ENCODE measurements at regions not wholly inside any gene's neighbourhood (a gene's known extent, or its start where the extent isn't known, plus 50 kb on each side); places are given as distances from the start of the nearest gene placed in this dataset.

- no peaks in the 10 kb centered on the region for H3K9me3 ChIP-seq (ENCODE audit: control insufficient read depth, insufficient read depth, low read depth, low read length)
- no peak overlapping the region for H3K27ac ChIP-seq (ENCODE audit: low read length)
- CTCF ChIA-PET: no interaction called here
- in situ Hi-C loops (cut with HindIII; ENCODE audit: low pct_unique_long_range_greater_than_20kb, low sequenced_read_pairs): no loop called here
- no peak overlapping the region for H3K4me3 ChIP-seq (ENCODE audit: low read depth in 2 of 2, low read length in 2 of 2)
- intact Hi-C loops (cut with micrococcal nuclease; ENCODE audit: unreplicated experiment): no loop called here
- H3K4me1 ChIP-seq (ENCODE audit: control insufficient read depth, insufficient read depth, low read length): no peaks in the 10 kb centered on the region
- BruUV-seq (replicated peaks): no TSS peak
- no peaks in the 10 kb centered on the region for H3K36me3 ChIP-seq (ENCODE audit: control insufficient read depth, insufficient read depth, low read length)
- no peaks in the 10 kb centered on the region for H3K27me3 ChIP-seq (ENCODE audit: control insufficient read depth, insufficient read depth, low read length)
- POLR2A ChIA-PET: no interaction called here
- ATAC-seq (no peak), DNase-seq (ENCODE audit: low read depth, low spot score) (no peak)
- TF ChIP-seq REST (IDR thresholded peaks at IDR 0.05; ENCODE audit: insufficient read depth in 1 of 2, low read depth in 2 of 2, low read length in 1 of 2) (no peak), SIN3A (IDR thresholded peaks at IDR 0.05; ENCODE audit: borderline replicate concordance, insufficient read depth, low read depth, low read length) (no peak), CTCF (IDR thresholded peaks at IDR 0.05) (no peak), POLR2AphosphoS5 (IDR thresholded peaks at IDR 0.05; ENCODE audit: low read depth, low read length) (no peak), TCF7L2 (IDR thresholded peaks at IDR 0.05; ENCODE audit: low read depth, low read length) (no peak)
Observed at GRCh38 chr1:59212706-59213105, 84.2 kb upstream of the FGGY start.

- H3K9me3 ChIP-seq (ENCODE audit: control insufficient read depth, insufficient read depth, low read depth, low read length): no peaks in the 10 kb centered on the region
- POLR2A ChIA-PET: no interaction called here
- no peaks in the 10 kb centered on the region for H3K27me3 ChIP-seq (ENCODE audit: control insufficient read depth, insufficient read depth, low read length)
- no peaks in the 10 kb centered on the region for H3K36me3 ChIP-seq (ENCODE audit: control insufficient read depth, insufficient read depth, low read length)
- CTCF ChIA-PET: no interaction called here
- ATAC-seq: no peak
- H3K27ac ChIP-seq (ENCODE audit: low read length): no peak overlapping the region
- no TSS peak for BruUV-seq (replicated peaks)
- in situ Hi-C loops (cut with HindIII; ENCODE audit: low pct_unique_long_range_greater_than_20kb, low sequenced_read_pairs): no loop called here
- TF ChIP-seq TCF7L2 (IDR thresholded peaks at IDR 0.05; ENCODE audit: low read depth, low read length) (no peak), POLR2AphosphoS5 (IDR thresholded peaks at IDR 0.05; ENCODE audit: low read depth, low read length) (no peak), SIN3A (IDR thresholded peaks at IDR 0.05; ENCODE audit: borderline replicate concordance, insufficient read depth, low read depth, low read length) (no peak), REST (IDR thresholded peaks at IDR 0.05; ENCODE audit: insufficient read depth in 1 of 2, low read depth in 2 of 2, low read length in 1 of 2) (no peak), CTCF (IDR thresholded peaks at IDR 0.05) (no peak)
- no peaks in the 10 kb centered on the region for H3K4me1 ChIP-seq (ENCODE audit: control insufficient read depth, insufficient read depth, low read length)
- H3K4me3 ChIP-seq (ENCODE audit: low read depth in 2 of 2, low read length in 2 of 2): no peak overlapping the region
- DNase-seq (ENCODE audit: low read depth, low spot score): no peak
- intact Hi-C loops (cut with micrococcal nuclease; ENCODE audit: unreplicated experiment): no loop called here
Observed at GRCh38 chr1:59214248-59215208, 82.4 kb upstream of the FGGY start.
